KMS-11 (cell line): ENCODE measurements at regions not wholly inside any gene's neighbourhood (a gene's known extent, or its start where the extent isn't known, plus 50 kb on each side); places are given as distances from the start of the nearest gene placed in this dataset.

Experiments used
- H2AFZ ChIP-seq: fragments of 200-600 bp; sonication (generic); 2 replicates; pipeline ENCODE4 v1.6.1; 2016; ENCODE audit warnings: antibody characterized with exemption, mixed run types, low read depth
- H3K27ac ChIP-seq: fragments of 200-600 bp; sonication (generic); 2 replicates; pipeline ENCODE4 v1.6.1; 2016; ENCODE audit warnings: mild to moderate bottlenecking, mixed run types
- H3K27me3 ChIP-seq: fragments of 200-600 bp; sonication (generic); 2 replicates; pipeline ENCODE4 v1.6.1; 2017; ENCODE audit warnings: mild to moderate bottlenecking, low read depth, mixed run types, moderate library complexity; ENCODE audit not compliant: insufficient read depth
- H3K36me3 ChIP-seq: fragments of 200-600 bp; sonication (generic); 2 replicates; pipeline ENCODE4 v1.6.1; 2017; ENCODE audit warnings: mild to moderate bottlenecking, mixed run types; ENCODE audit not compliant: insufficient read depth
- H3K4me1 ChIP-seq: fragments of 200-600 bp; sonication (generic); 2 replicates; pipeline ENCODE4 v1.6.1; 2016; ENCODE audit warnings: mild to moderate bottlenecking, low read depth, mixed run types; ENCODE audit not compliant: poor library complexity, severe bottlenecking
- H3K4me2 ChIP-seq: fragments of 200-600 bp; sonication (generic); 2 replicates; pipeline ENCODE4 v1.7.0; 2016; ENCODE audit warnings: mild to moderate bottlenecking, mixed run types
- H3K4me3 ChIP-seq: fragments of 200-600 bp; sonication (generic); IDR thresholded peaks from 2 replicates; pipeline ENCODE4 v1.6.1; 2017; ENCODE audit warnings: low read depth, low read length, mixed read lengths; ENCODE audit not compliant: insufficient read depth
- H3K79me2 ChIP-seq: fragments of 200-600 bp; sonication (generic); 2 replicates; pipeline ENCODE4 v1.6.1; 2016; ENCODE audit warnings: low read depth, mixed run types; ENCODE audit not compliant: insufficient read depth
- H3K9ac ChIP-seq: fragments of 200-600 bp; sonication (generic); 2 replicates; pipeline ENCODE4 v1.6.1; 2016; ENCODE audit warnings: mild to moderate bottlenecking, mixed run types
- H4K20me1 ChIP-seq: fragments of 200-600 bp; sonication (generic); 2 replicates; pipeline ENCODE4 v1.6.1; 2016; ENCODE audit warnings: mild to moderate bottlenecking, mixed run types; ENCODE audit not compliant: insufficient read depth
- CTCF ChIP-seq: fragments of 200-600 bp; sonication (generic); conservative IDR thresholded peaks from 2 replicates; pipeline ENCODE4 v1.6.1; 2017; ENCODE audit warnings: low read depth, mild to moderate bottlenecking, antibody characterized with exemption, low read length, moderate library complexity, mixed read lengths

GRCh38 chr5:135642934-135643333, 64.1 kb upstream of the CXCL14 start:
- Histone ChIP-seq H3K36me3 (no peaks in the 10 kb centered on the region), H3K27ac (no peak overlapping the region), H3K4me2 (no peak overlapping the region), H3K4me3 (no peak overlapping the region), H3K4me1 (no peaks in the 10 kb centered on the region), H3K27me3 (no peaks in the 10 kb centered on the region), H3K9ac (no peak overlapping the region), H3K79me2 (no peaks in the 10 kb centered on the region), H4K20me1 (no peaks in the 10 kb centered on the region), H2AFZ (no peak overlapping the region)
- TF ChIP-seq CTCF = no peak

DNA sequence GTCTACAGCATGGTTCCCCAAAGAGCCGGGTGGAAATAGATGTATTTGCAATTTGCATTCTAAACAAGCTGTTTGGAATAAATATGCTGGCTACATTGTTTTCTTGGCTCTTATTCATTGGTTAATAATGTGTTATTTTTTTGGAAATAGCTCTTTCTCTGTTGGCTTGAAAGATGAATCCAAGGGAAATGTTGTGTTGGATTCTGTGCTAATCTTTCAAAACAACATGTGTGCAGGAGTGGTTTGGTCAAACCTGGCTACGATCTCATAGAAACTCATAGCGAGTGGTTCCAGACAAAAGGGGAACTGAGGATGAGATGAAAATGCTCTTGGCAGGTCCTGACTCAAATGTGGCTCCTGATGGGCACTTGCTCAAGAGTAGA, 63.7 kb upstream of the CXCL14 start:
- no peaks in the 10 kb centered on the region for H3K79me2 ChIP-seq
- no peaks in the 10 kb centered on the region for H3K27me3 ChIP-seq
- H4K20me1 ChIP-seq = no peaks in the 10 kb centered on the region
- H3K27ac ChIP-seq = no peak overlapping the region
- no peak overlapping the region for H3K4me2 ChIP-seq
- no peaks in the 10 kb centered on the region for H3K4me1 ChIP-seq
- H3K4me3 ChIP-seq = no peak overlapping the region
- TF ChIP-seq CTCF = no peak
- H2AFZ ChIP-seq = no peak overlapping the region
- H3K36me3 ChIP-seq = no peaks in the 10 kb centered on the region
- H3K9ac ChIP-seq = no peak overlapping the region

GRCh38 chr5:135641734-135642487, 63.1 kb upstream of the CXCL14 start:
- Histone ChIP-seq H3K27me3 (no peaks in the 10 kb centered on the region), H3K36me3 (no peaks in the 10 kb centered on the region)

DNA sequence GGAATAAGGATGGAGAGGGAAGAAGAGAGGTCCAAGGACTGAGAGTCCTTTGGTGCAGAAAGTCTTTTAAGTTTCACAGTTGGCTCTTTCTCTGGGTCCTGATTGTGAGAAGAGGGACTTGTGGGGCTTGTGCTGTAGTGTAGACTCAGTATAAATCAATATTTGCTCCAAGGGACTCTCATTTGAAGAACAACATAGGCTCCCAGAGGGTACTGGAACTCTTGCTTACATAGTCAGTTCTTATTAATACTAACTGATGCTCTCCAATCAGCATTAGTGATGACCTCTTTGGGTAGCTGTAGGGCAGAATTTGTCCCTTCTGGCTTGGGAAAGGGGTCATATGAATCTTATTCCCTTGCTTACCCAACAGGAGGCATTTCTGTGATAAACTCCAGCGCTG, 62.5 kb upstream of the CXCL14 start:
- Histone ChIP-seq H3K36me3 (no peaks in the 10 kb centered on the region), H3K27me3 (no peaks in the 10 kb centered on the region), H3K4me3 (no peak overlapping the region), H3K4me1 (no peaks in the 10 kb centered on the region), H3K27ac (no peak overlapping the region), H2AFZ (no peak overlapping the region), H3K4me2 (no peak overlapping the region), H4K20me1 (no peaks in the 10 kb centered on the region), H3K79me2 (no peaks in the 10 kb centered on the region), H3K9ac (no peak overlapping the region)
- no peak for TF ChIP-seq CTCF

More at GRCh38 chr5:135641734-135642487, 63.1 kb upstream of the CXCL14 start:
- H3K4me3 ChIP-seq = no peak overlapping the region
- no peak overlapping the region for H3K9ac ChIP-seq
- H2AFZ ChIP-seq = no peak overlapping the region
- no peaks in the 10 kb centered on the region for H4K20me1 ChIP-seq
- no peaks in the 10 kb centered on the region for H3K79me2 ChIP-seq
- no peak overlapping the region for H3K4me2 ChIP-seq
- H3K27ac ChIP-seq = no peak overlapping the region
- TF ChIP-seq CTCF = no peak
- no peaks in the 10 kb centered on the region for H3K4me1 ChIP-seq
